Bronchial epithelial cell (primary cell): ENCODE measurements at regions not wholly inside any gene's neighbourhood (a gene's known extent, or its start where the extent isn't known, plus 50 kb on each side); places are given as distances from the start of the nearest gene placed in this dataset.
"Not testable (repeated sequence)": the region's sequence is repeated elsewhere in the genome, so short reads cannot be mapped to it uniquely, and the experiment has no call there.

ENCODE experiments used
- DNase-seq: peaks from one replicate; pipeline ENCODE4 v3.0.0-alpha.2; 2010; ENCODE audit warnings: low read depth
- FAIRE-seq: peaks from 2 replicates; lab custom pipeline; 2011; peaks lifted over from hg19 to GRCh38; lab: Jason Lieb, UNC
- H3K27me3 ChIP-seq: 2 replicates; pipeline ENCODE4 v1.5.1; 2011; ENCODE audit warnings: low read length; ENCODE audit not compliant: control insufficient read depth, insufficient read depth
- H3K36me3 ChIP-seq: 2 replicates; pipeline ENCODE4 v1.5.1; 2011; ENCODE audit warnings: low read length; ENCODE audit not compliant: control insufficient read depth, insufficient read depth
- H3K4me3 ChIP-seq: 2 replicates; pipeline ENCODE4 v1.5.1; 2011; ENCODE audit warnings: mild to moderate bottlenecking, low read depth, low read length, control low read depth
- CTCF ChIP-seq: IDR thresholded peaks from 2 replicates; pipeline ENCODE4 v1.5.1; 2011; ENCODE audit warnings: mild to moderate bottlenecking, moderate library complexity, low read length, control low read depth, inconsistent platforms; ENCODE audit not compliant: insufficient read depth, severe bottlenecking

DNA sequence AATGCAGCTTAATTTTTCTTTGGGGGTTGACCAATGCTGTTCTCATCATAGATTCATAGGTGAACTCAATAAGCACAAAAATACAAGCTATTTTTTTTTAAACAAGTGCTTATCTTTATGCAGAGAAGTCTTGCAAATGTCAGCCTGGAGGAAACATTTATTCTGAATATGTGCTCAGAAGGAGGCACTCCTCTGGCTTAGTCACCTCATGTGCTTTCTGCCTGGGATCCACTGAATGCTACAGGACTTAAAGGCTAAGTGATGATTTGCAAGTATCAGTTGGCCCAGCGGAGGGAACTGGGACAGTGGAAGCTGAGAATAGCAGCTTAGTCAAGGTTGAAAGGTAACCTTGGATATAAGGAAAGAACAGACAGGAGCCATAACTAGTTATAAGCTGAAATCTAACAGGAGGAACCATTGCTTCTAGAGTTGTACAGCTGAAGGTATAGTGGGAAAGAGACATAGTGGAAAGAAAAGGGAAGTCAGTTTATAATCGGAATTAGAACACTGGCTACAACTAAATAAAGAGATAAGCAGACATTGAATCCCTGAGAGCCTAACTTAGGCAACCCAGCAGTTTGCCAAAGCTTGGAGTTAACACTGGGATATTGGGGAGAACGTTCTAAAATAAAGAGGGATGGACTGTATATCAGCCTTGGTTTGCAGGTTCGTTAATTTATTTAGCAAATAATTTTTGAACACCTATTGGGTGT, 488.7 kb downstream of the SUCLG1 start:
- FAIRE-seq (no peak), DNase-seq (no peak)
- no peak for TF ChIP-seq CTCF
- H3K27me3 ChIP-seq: no peaks in the 10 kb centered on the region
- H3K4me3 ChIP-seq: no peak overlapping the region
- no peaks in the 10 kb centered on the region for H3K36me3 ChIP-seq

GRCh38 chr2:83969085-83969484, 490.0 kb downstream of the SUCLG1 start:
- no peaks in the 10 kb centered on the region for H3K27me3 ChIP-seq
- H3K4me3 ChIP-seq: no peak overlapping the region
- no peaks in the 10 kb centered on the region for H3K36me3 ChIP-seq
- TF ChIP-seq CTCF: no peak
- no peak for DNase-seq
- no peak for FAIRE-seq

GRCh38 chr2:83967854-83968253, 491.2 kb downstream of the SUCLG1 start:
- peak; percentile 32 for DNase-seq
- Histone ChIP-seq H3K27me3 (no peaks in the 10 kb centered on the region), H3K36me3 (no peaks in the 10 kb centered on the region), H3K4me3 (no peak overlapping the region)
- no peak for FAIRE-seq
- TF ChIP-seq CTCF: peak; percentile 24

GRCh38 chr2:83966946-83967345, 492.1 kb downstream of the SUCLG1 start:
- not testable (repeated sequence) for H3K4me3 ChIP-seq, DNase-seq, H3K36me3 ChIP-seq, H3K27me3 ChIP-seq, FAIRE-seq

DNA sequence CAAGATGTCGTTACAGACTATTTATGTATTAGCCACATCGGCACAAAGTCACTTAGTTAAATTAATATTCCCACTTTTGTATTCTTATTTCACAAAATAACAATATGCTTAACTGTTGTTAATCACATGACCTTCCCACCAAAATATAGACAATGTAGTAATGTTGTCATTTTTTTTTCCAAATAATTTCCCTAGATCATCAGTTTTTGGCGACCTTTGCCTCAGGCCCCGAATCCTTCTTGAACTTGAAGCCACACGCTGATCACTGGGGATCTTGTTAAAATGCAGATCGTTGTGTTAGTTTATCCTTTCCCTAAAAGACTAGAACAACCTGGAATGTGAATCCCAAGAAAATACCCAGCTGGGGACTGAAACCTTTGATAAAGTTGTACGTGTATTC, 497.6 kb downstream of the SUCLG1 start:
- no peak for TF ChIP-seq CTCF
- Histone ChIP-seq H3K27me3 (no peaks in the 10 kb centered on the region), H3K4me3 (no peak overlapping the region), H3K36me3 (no peaks in the 10 kb centered on the region)
- no peak for DNase-seq
- no peak for FAIRE-seq

DNA sequence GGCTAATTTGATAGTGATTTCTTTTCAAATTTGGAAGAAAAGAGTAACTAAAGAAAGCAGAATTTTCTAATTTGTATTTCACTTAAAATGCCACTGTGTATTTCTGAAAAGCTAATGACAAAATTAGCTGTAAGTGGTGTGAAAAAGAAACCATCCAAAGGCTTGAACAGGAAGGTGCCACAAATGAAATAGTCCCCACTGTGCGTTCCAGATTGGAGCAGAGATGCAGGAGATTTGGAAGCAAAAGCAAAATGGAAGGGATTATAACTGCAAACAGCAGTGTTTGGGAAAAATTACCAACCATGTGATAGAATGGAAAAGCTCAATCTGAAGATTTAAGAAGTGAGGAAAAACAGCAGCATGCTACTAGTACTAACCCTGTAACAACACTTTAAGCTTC, 498.7 kb downstream of the SUCLG1 start:
- TF ChIP-seq CTCF: no peak
- Histone ChIP-seq H3K36me3 (no peaks in the 10 kb centered on the region), H3K27me3 (no peaks in the 10 kb centered on the region), H3K4me3 (no peak overlapping the region)
- DNase-seq (no peak), FAIRE-seq (no peak)
